HG03571 (cell line): ENCODE measurements at regions not wholly inside any gene's neighbourhood (a gene's known extent, or its start where the extent isn't known, plus 50 kb on each side); places are given as distances from the start of the nearest gene placed in this dataset.
"Not testable (repeated sequence)": the region's sequence is repeated elsewhere in the genome, so short reads cannot be mapped to it uniquely, and the experiment has no call there.

Experiments
- ATAC-seq: cut with Tn5 transposase; IDR thresholded peaks from one replicate; pipeline ENCODE4 v1.9.1; 2021; ENCODE audit not compliant: unreplicated experiment

- ATAC-seq = no peak
Measured at GRCh38 chr4:170736710-170737109, 647.0 kb upstream of the AADAT start.

GRCh38 chr4:170729897-170730296 lies 640.1 kb upstream of the AADAT start:
- ATAC-seq = no peak

- ATAC-seq = no peak
Measured at GRCh38 chr4:170729236-170729635, 639.5 kb upstream of the AADAT start.

- no peak for ATAC-seq
Measured at GRCh38 chr4:170724191-170724590, 634.4 kb upstream of the AADAT start.

GRCh38 chr4:170723171-170723570 lies 633.4 kb upstream of the AADAT start:
- no peak for ATAC-seq

GRCh38 chr4:170721812-170722373 lies 632.1 kb upstream of the AADAT start:
- ATAC-seq = no peak

GRCh38 chr4:170716868-170717267 lies 627.1 kb upstream of the AADAT start:
- no peak for ATAC-seq

- no peak for ATAC-seq
Measured at GRCh38 chr4:170705907-170706306, 616.2 kb upstream of the AADAT start.

GRCh38 chr4:170700064-170700463 lies 610.3 kb upstream of the AADAT start:
- ATAC-seq = no peak

GRCh38 chr4:170698334-170698733 lies 608.6 kb upstream of the AADAT start:
- ATAC-seq = peak; percentile 50

- no peak for ATAC-seq
Measured at GRCh38 chr4:170697845-170698244, 608.1 kb upstream of the AADAT start.

GRCh38 chr4:170697045-170697444 lies 607.3 kb upstream of the AADAT start:
- no peak for ATAC-seq

- no peak for ATAC-seq
Measured at GRCh38 chr4:170691168-170691567, 601.4 kb upstream of the AADAT start.

- ATAC-seq = no peak
Measured at GRCh38 chr4:170687751-170688150, 598.0 kb upstream of the AADAT start.

GRCh38 chr4:170685701-170686100 lies 595.9 kb upstream of the AADAT start:
- ATAC-seq = not testable (repeated sequence)

GRCh38 chr4:170682558-170683294 lies 593.0 kb upstream of the AADAT start:
- ATAC-seq = no peak

- not testable (repeated sequence) for ATAC-seq
Measured at GRCh38 chr4:170682087-170682486, 592.3 kb upstream of the AADAT start.

GRCh38 chr4:170675568-170676262 lies 586.0 kb upstream of the AADAT start:
- ATAC-seq = no peak

GRCh38 chr4:170674176-170674575 lies 584.4 kb upstream of the AADAT start:
- no peak for ATAC-seq

- no peak for ATAC-seq
Measured at GRCh38 chr4:170672381-170672965, 582.7 kb upstream of the AADAT start.

- no peak for ATAC-seq
Measured at GRCh38 chr4:170671171-170671570, 581.4 kb upstream of the AADAT start.

- no peak for ATAC-seq
Measured at GRCh38 chr4:170667814-170668213, 578.1 kb upstream of the AADAT start.
